ENCODE measurements at regions not wholly inside any gene's neighbourhood (a gene's known extent, or its start where the extent isn't known, plus 50 kb on each side); places are given as distances from the start of the nearest gene placed in this dataset.
"Not testable (repeated sequence)": the region's sequence is repeated elsewhere in the genome, so short reads cannot be mapped to it uniquely, and the experiment has no call there.

DNA sequence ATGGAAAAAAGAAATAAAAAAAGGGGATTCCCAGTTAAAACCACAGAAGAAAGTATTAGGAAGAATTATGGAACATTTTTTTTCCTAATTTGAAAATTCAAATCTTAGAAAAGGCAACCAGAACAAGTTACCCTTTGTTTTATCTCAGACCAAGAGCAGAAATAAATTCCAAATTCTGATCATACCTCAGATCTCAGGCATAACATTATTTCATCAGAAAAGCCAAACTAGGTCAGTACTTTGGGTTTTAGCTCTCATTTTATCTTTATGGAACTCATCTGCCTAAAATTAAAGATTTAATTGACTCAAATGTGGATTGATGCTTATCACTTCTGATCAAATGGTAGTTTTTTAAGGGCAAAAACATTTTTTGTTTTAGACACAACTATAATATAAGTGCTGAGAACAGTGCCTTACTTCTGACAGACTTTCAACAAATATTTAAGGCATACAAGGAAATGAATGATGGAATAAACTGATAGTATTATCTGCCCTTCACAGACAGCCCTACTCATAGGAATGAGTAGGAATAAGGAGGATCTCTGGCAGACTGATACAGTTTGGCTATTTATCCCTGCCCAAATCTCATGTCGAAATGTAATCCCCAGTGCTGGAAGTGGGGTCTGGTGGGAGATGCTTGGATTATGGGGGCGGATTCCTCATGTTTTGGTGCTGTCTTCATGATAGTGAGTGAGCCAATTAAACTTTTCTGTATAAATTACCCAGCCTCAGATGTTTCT is 245.3 kb upstream of the PITX2 start:
- Histone ChIP-seq H3K4me1 (ENCODE audit: control insufficient read depth, insufficient read depth, low read length) (no peaks in the 10 kb centered on the region), H3K9me3 (ENCODE audit: control insufficient read depth, insufficient read depth, low read length) (no peaks in the 10 kb centered on the region), H3K36me3 (ENCODE audit: control insufficient read depth, insufficient read depth, low read length) (no peaks in the 10 kb centered on the region), H3K4me3 (ENCODE audit: low read depth, low read length) (no peak overlapping the region), H3K27me3 (ENCODE audit: control insufficient read depth, insufficient read depth, low read length) (no peaks in the 10 kb centered on the region), H3K27ac (ENCODE audit: low read depth, low read length) (no peak overlapping the region)
- DNase-seq (ENCODE audit: low read depth in 4 of 6, low spot score in 6 of 6): no peak
- 100% methylated on average over 1 of the region's 2 CpGs for WGBS (ENCODE audit: insufficient coverage)

DNA sequence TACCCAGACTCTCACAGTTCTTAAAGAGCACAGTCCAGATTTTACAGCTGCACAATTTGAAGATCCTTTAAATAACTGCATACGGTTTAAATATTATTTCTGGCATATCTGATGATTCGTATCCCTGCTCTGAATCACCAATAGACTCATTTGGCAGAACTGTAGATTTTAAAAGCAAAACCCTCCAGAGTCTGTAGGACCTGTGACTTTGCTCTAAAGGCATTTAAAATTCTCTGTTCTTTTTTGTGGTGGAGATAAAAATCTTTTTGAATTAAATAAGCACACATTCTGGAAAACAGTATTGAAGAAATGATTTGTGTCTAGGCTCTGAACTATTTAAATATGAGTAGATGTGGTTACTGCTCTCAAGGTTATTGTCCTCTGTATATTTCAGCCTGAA is 246.2 kb upstream of the PITX2 start:
- Histone ChIP-seq H3K27ac (ENCODE audit: low read depth, low read length) (no peak overlapping the region), H3K36me3 (ENCODE audit: control insufficient read depth, insufficient read depth, low read length) (no peaks in the 10 kb centered on the region), H3K27me3 (ENCODE audit: control insufficient read depth, insufficient read depth, low read length) (no peaks in the 10 kb centered on the region), H3K9me3 (ENCODE audit: control insufficient read depth, insufficient read depth, low read length) (no peaks in the 10 kb centered on the region), H3K4me1 (ENCODE audit: control insufficient read depth, insufficient read depth, low read length) (no peaks in the 10 kb centered on the region), H3K4me3 (ENCODE audit: low read depth, low read length) (no peak overlapping the region)
- DNase-seq (ENCODE audit: low read depth in 4 of 6, low spot score in 6 of 6): peak in 1 of 6 donors; percentile 5
- WGBS (ENCODE audit: insufficient coverage): 90% methylated on average over 2 of the region's 2 CpGs

DNA sequence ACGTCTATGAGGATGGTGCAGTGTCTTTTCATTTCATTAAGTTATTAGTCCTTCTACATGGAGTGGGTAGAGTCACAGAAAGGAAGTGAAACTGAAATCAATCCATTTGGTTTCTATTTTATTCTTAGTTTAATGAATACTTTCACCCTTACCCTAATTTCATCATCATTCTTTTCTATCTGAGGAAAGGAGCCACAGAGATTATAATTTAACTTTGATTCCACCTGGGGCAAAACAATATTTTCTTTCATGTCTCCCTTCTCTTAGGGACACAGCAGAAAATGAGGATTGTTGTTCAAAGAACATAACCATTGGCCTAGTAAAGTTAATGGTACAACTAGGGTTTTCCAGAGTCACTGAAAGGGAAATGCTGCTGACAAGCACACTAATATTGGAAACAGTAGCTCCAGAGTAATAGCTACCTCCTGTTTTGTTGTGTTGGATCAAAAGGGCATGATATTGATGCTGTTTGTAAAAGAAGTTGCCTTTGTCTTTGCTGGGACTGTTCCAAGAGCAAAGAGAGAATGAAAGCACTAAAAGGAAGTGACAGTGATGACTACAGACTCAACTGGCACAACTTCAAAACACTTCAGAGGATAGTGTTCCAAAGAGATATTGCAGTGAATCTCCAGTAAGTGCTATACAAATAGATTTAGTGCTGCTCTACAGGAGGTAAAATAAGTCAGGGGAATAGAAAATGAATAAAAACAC is 247.1 kb upstream of the PITX2 start:
- DNase-seq (ENCODE audit: low read depth in 4 of 6, low spot score in 6 of 6): peak in 2 of 6 donors; percentile 17 to 64
- no CpG with 5 or more reads among the region's 1 CpG for WGBS (ENCODE audit: insufficient coverage)
- H3K36me3 ChIP-seq (ENCODE audit: control insufficient read depth, insufficient read depth, low read length): no peaks in the 10 kb centered on the region
- no peaks in the 10 kb centered on the region for H3K4me1 ChIP-seq (ENCODE audit: control insufficient read depth, insufficient read depth, low read length)
- no peaks in the 10 kb centered on the region for H3K27me3 ChIP-seq (ENCODE audit: control insufficient read depth, insufficient read depth, low read length)
- H3K4me3 ChIP-seq (ENCODE audit: low read depth, low read length): no peak overlapping the region
- H3K9me3 ChIP-seq (ENCODE audit: control insufficient read depth, insufficient read depth, low read length): no peaks in the 10 kb centered on the region
- no peak overlapping the region for H3K27ac ChIP-seq (ENCODE audit: low read depth, low read length)

DNA sequence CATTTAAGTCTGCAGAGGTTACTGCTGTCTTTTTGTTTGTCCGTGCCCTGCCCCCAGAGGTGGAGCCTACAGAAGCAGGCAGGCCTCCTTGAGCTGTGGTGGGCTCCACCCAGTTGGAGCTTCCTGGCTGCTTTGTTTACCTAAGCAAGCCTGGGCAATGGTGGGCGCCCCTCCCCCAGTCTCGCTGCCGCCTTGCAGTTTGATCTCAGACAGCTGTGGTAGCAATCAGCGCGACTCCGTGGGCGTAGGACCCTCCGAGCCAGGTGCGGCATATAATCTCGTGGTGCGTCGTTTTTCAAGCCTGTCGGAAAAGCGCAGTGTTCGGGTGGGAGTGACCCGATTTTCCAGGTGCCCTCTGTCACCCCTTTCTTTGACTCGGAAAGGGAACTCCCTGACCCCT is 253.3 kb upstream of the PITX2 start:
- 92% methylated on average over 12 of the region's 18 CpGs for WGBS (ENCODE audit: insufficient coverage)
- H3K36me3 ChIP-seq (ENCODE audit: control insufficient read depth, insufficient read depth, low read length); H3K4me1 ChIP-seq (ENCODE audit: control insufficient read depth, insufficient read depth, low read length); H3K27ac ChIP-seq (ENCODE audit: low read depth, low read length); DNase-seq (ENCODE audit: low read depth in 4 of 6, low spot score in 6 of 6); H3K27me3 ChIP-seq (ENCODE audit: control insufficient read depth, insufficient read depth, low read length); H3K9me3 ChIP-seq (ENCODE audit: control insufficient read depth, insufficient read depth, low read length); H3K4me3 ChIP-seq (ENCODE audit: low read depth, low read length): not testable (repeated sequence)

DNA sequence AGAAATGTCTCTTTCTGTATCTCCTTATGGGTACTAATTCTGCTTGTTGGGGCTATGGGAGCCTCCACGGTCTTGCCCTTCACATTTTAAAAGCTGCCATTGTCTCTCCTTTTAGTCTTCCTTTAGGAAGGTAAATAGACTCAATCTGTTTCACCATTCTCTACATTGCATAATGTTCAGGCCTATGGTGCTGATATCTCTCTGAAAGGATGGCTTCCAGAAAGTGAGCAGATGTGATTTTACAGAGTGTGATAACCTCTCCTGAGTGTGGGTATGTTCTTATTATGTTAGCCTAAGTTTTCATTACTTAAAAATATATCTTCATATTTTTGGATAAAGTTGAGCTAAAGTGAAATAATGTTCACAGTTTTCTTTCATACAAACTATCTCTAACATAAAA is 254.0 kb upstream of the PITX2 start:
- no peak for DNase-seq (ENCODE audit: low read depth in 4 of 6, low spot score in 6 of 6)
- Histone ChIP-seq H3K4me1 (ENCODE audit: control insufficient read depth, insufficient read depth, low read length) (no peaks in the 10 kb centered on the region), H3K4me3 (ENCODE audit: low read depth, low read length) (no peak overlapping the region), H3K36me3 (ENCODE audit: control insufficient read depth, insufficient read depth, low read length) (no peaks in the 10 kb centered on the region), H3K27me3 (ENCODE audit: control insufficient read depth, insufficient read depth, low read length) (no peaks in the 10 kb centered on the region), H3K27ac (ENCODE audit: low read depth, low read length) (no peak overlapping the region), H3K9me3 (ENCODE audit: control insufficient read depth, insufficient read depth, low read length) (no peaks in the 10 kb centered on the region)
- WGBS (ENCODE audit: insufficient coverage): no CpG with 5 or more reads among the region's 1 CpG

DNA sequence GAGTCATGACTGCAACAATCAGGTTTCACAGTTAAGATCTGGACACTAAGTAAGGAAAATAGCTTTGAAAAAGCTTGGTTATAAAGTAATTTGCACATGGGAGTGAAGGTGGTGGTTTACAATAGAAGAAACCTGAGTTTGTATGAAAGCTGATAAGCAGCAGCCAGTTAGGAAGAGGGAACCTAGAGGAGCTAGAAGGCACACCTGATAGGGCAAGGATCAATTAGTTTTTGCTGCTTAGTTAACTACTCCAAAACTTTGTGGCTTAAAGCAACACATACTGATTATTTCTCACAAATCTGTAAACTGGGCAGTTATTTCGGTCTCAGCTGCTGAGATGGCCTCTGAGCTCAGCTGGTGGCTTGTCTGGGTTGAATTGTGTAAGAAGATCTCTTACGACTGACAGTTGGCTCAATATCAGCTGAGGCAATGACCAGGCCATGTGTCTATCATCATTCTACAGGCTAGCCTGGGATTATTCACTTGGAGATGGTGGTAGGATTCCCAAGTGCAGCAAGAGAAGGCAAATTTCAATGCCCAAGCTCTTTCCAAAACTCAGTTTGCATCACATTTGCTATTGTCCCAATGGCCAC is 255.0 kb upstream of the PITX2 start:
- H3K27me3 ChIP-seq (ENCODE audit: control insufficient read depth, insufficient read depth, low read length): no peaks in the 10 kb centered on the region
- no peak overlapping the region for H3K27ac ChIP-seq (ENCODE audit: low read depth, low read length)
- no peaks in the 10 kb centered on the region for H3K4me1 ChIP-seq (ENCODE audit: control insufficient read depth, insufficient read depth, low read length)
- H3K4me3 ChIP-seq (ENCODE audit: low read depth, low read length): no peak overlapping the region
- no peaks in the 10 kb centered on the region for H3K9me3 ChIP-seq (ENCODE audit: control insufficient read depth, insufficient read depth, low read length)
- H3K36me3 ChIP-seq (ENCODE audit: control insufficient read depth, insufficient read depth, low read length): no peaks in the 10 kb centered on the region
- no peak for DNase-seq (ENCODE audit: low read depth in 4 of 6, low spot score in 6 of 6)
- WGBS (ENCODE audit: insufficient coverage): 76% methylated on average over 2 of the region's 2 CpGs

DNA sequence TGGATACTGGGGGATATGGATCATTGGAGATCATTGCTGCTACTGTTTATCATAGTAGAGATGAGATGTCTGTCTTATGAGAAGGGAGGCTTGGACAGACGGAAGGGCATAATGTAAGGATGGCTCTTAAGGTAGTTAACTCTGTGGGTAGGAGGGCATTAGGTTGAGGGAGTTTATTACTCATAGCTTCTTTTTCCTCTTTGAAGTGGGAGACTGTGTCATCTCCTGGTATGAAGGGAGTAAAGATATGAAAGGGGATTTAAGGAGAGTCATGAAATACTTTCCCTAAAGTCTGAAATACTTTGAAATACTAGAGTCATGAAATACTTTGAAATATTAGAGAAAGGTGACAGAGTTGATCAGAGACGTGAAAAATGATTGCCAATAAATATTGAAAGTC is 255.5 kb upstream of the PITX2 start:
- no peaks in the 10 kb centered on the region for H3K4me1 ChIP-seq (ENCODE audit: control insufficient read depth, insufficient read depth, low read length)
- no peaks in the 10 kb centered on the region for H3K27me3 ChIP-seq (ENCODE audit: control insufficient read depth, insufficient read depth, low read length)
- DNase-seq (ENCODE audit: low read depth in 4 of 6, low spot score in 6 of 6): no peak
- no peak overlapping the region for H3K27ac ChIP-seq (ENCODE audit: low read depth, low read length)
- no peaks in the 10 kb centered on the region for H3K9me3 ChIP-seq (ENCODE audit: control insufficient read depth, insufficient read depth, low read length)
- H3K36me3 ChIP-seq (ENCODE audit: control insufficient read depth, insufficient read depth, low read length): no peaks in the 10 kb centered on the region
- no CpG with 5 or more reads among the region's 2 CpGs for WGBS (ENCODE audit: insufficient coverage)
- no peak overlapping the region for H3K4me3 ChIP-seq (ENCODE audit: low read depth, low read length)

DNA sequence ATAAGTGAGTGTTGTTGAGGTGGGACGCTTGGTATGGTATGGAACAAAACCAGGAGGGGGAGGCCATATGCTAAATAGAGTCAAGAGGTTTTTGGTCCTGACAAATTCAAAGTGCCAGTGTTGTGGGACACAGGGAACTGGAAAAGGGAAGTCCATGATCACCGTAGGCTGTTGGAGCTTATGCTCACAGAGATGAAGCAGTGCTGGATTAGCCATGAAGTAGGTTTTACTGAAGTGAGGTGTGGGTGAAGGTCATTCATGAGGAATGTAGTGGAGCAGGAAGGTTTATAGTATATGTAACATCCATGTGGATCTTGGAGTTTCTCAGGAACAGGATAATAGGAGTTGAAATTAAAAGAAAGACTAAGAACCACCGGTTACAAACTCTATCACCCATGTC is 256.1 kb upstream of the PITX2 start:
- DNase-seq (ENCODE audit: low read depth in 4 of 6, low spot score in 6 of 6): no peak
- H3K4me1 ChIP-seq (ENCODE audit: control insufficient read depth, insufficient read depth, low read length): no peaks in the 10 kb centered on the region
- no peaks in the 10 kb centered on the region for H3K9me3 ChIP-seq (ENCODE audit: control insufficient read depth, insufficient read depth, low read length)
- no peaks in the 10 kb centered on the region for H3K27me3 ChIP-seq (ENCODE audit: control insufficient read depth, insufficient read depth, low read length)
- WGBS (ENCODE audit: insufficient coverage): 96% methylated on average over 2 of the region's 3 CpGs
- no peak overlapping the region for H3K4me3 ChIP-seq (ENCODE audit: low read depth, low read length)
- H3K36me3 ChIP-seq (ENCODE audit: control insufficient read depth, insufficient read depth, low read length): no peaks in the 10 kb centered on the region
- H3K27ac ChIP-seq (ENCODE audit: low read depth, low read length): no peak overlapping the region

DNA sequence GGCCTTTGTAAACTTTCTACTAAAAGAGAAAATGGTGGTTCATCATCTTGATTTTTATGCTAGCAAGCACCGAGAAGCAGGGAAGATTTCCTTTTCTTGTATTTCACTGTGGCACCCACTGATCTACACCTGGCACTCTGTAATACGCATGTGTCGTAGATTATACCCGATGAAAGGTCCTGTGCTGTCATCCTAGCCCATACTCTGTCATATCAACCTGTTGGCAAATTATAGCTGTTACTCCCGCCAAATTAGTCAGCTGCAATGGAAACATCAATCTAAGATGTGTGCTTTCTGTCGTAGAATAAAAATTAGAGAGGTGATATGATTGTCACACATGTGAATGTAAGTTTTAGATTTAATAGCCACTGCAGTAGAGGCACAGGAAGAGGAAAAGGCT is 263.4 kb upstream of the PITX2 start:
- 94% methylated on average over 4 of the region's 6 CpGs for WGBS (ENCODE audit: insufficient coverage)

DNA sequence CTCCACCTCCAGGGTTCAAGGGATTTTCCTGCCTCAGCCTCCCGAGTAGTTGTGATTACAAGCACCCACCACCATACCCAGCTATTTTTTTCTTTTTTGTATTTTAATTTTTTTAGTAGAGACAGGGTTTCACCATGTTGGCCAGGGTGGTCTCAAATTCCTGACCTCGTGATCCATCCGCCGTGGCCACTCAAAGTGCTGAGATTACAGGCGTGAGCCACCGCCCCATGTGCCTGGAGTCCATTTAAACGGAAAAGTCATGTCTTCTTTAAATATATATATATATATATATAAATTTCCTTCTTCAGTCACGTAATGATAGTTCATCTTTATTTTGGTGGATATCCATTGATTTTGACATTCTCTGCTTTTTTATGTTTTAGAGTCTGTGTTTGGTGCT is 264.0 kb upstream of the PITX2 start:
- Histone ChIP-seq H3K36me3 (ENCODE audit: control insufficient read depth, insufficient read depth, low read length) (no peaks in the 10 kb centered on the region), H3K27me3 (ENCODE audit: control insufficient read depth, insufficient read depth, low read length) (no peaks in the 10 kb centered on the region), H3K9me3 (ENCODE audit: control insufficient read depth, insufficient read depth, low read length) (peaks cover 1% of the 10 kb centered on the region), H3K4me1 (ENCODE audit: control insufficient read depth, insufficient read depth, low read length) (no peaks in the 10 kb centered on the region), H3K27ac (ENCODE audit: low read depth, low read length) (no peak overlapping the region), H3K4me3 (ENCODE audit: low read depth, low read length) (no peak overlapping the region)
- DNase-seq (ENCODE audit: low read depth in 4 of 6, low spot score in 6 of 6): no peak
- WGBS (ENCODE audit: insufficient coverage): no CpG with 5 or more reads among the region's 8 CpGs

More for the DNA sequence above, 263.4 kb upstream of the PITX2 start:
- Histone ChIP-seq H3K27me3 (ENCODE audit: control insufficient read depth, insufficient read depth, low read length) (no peaks in the 10 kb centered on the region), H3K4me3 (ENCODE audit: low read depth, low read length) (no peak overlapping the region), H3K4me1 (ENCODE audit: control insufficient read depth, insufficient read depth, low read length) (no peaks in the 10 kb centered on the region), H3K9me3 (ENCODE audit: control insufficient read depth, insufficient read depth, low read length) (no peaks in the 10 kb centered on the region), H3K36me3 (ENCODE audit: control insufficient read depth, insufficient read depth, low read length) (no peaks in the 10 kb centered on the region), H3K27ac (ENCODE audit: low read depth, low read length) (no peak overlapping the region)
- no peak for DNase-seq (ENCODE audit: low read depth in 4 of 6, low spot score in 6 of 6)
